DMS153 treated with DMSO at 0.1 percent for 48 hours (cell line): ENCODE measurements at regions not wholly inside any gene's neighbourhood (a gene's known extent, or its start where the extent isn't known, plus 50 kb on each side); places are given as distances from the start of the nearest gene placed in this dataset.

Experiments
- DNase-seq: peaks from one replicate; lab custom pipeline; 2025; ENCODE audit not compliant: unreplicated experiment; lab: John Stamatoyannopoulos, UW

DNA sequence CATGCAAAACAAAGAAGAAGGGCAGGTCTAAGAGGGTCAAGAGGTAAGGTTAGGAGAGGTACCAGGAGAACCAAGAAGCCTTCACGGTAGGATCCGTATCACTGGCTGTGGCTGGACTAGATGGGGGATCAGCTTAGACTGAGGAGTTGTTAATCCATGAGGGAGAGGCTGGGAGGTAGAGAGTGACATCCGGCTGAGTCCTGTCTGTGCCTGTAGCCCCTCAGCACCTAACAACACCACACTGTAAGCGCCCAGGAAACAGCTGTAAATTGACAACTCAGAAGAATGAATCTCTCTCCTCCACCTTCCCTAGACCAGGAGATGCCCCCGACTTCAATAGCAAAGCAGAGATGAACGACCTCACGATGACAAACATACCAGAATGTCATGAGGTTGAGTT is 199.4 kb upstream of the RPL38 start:
- no peak for DNase-seq

DNA sequence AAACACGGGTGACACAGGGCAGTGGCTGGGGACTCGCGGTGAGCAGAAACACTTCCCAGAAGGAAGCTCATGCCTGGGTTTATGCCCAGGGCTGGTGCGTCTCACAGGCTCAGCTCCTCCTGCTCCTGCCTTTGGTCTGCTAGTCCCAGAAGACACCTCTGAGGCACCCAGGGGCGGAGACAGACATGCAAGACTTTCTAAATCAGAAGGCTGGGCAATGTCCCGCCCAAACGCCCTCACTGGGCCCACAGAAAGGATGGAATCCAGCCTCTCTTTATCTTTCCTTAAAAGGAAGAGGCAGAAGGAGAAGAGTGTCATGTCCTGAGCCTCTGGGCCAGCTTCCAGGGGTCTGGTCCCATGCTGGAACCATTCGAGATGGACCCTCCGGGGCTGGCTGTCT is 197.7 kb upstream of the RPL38 start:
- DNase-seq: no peak

DNA sequence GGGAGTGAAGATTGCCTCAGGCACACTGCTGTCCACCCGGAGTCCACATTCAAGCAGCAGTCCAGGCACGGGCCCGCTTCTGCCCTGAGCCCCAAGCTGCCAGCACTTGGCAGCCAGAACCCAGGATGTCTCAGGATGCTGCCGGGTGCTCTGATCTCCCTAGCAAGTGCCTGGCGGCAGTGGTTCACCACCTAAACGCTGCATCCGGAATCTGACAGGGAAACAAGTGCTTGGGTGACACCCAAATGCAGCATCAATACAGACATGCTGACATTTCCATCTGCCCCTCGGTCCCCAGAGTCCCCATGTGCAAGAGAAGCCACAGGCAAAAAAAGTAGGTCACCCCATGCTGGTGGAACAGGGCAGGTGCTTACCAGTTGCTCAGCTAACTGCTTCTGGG is 197.1 kb upstream of the RPL38 start:
- no peak for DNase-seq

DNA sequence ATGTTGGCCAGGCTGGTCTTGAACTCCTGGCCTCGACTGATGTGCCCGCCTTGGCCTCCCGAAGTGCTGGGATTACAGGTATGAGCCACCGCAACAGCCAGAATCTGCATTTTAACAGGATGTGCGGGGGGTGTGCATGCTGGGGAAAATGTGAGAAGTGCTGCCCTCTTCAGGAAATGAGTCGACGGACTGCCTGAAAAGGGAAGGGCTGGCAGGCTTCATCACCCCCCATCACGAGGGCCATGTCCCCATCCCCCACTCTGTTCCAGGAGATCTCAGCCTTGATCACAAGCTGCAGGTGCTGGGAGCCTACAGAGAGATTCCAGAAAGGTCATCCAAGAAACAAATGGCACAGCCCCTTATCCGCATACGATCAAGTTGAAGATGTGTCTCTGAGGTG is 195.3 kb upstream of the RPL38 start:
- peak; percentile 36 for DNase-seq

DNA sequence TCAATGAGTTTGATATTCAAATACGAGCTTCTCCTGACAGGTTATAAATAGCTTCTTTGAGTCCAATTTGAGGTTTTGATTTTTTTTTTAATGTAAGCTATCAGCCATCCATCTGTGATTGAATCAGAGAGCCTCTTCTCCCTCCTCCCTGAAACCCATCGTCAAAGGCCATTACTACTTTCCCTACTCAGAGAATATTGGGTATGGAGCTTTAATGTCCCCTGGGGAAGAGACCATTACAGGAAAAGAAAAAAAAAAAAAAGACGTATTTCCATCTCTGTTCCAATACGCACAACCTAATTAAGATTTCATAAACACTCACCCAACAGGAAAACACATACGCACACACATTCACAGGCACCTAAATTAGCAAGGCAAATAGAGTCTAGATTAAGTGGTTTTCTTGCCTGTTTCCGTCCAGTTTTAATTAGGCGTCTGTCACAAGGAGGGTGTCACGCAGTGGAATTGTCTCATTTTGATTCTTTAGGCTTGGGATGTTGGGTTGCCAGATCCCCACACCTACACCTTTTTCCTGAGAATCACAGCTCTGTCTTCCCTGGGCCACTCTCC is 194.3 kb upstream of the RPL38 start:
- no peak for DNase-seq

DNA sequence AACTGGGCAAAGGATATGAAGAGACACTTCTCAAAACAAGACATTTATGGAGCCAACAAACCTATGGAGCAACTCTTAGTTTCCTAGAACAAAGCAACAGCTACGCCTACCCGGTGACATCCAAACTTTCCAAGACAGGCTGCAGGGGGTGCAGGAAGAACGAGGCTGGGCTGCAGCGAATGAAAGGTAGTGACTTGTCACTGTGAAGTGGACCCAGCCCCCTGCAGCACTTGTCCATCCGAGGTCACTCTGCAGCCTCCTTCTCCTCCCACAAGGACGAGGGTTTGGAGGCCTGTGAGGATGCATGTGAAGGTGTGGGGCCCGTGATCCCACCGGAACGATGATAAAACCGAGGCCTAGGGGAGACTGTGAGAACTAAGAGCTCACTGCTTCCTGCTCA is 192.6 kb upstream of the RPL38 start:
- DNase-seq: no peak

DNA sequence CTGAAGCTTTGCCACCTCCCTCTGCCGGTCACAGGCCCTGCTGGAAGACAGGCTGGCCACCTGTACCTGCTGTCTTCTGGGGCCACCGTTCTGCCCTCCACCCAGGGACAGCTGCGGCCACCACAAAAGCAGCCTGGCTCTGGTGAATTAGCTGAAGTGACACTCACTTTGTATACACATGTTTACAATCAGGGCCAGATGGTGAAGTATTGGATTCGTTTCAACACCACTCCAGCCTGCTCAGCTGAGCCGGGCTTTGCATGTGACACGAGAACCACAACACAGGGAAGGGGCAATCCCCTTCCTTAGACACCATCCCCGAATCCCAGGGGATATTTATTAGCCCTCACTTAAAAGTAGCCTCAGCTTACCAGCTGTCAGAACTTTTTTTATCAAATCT is 191.5 kb upstream of the RPL38 start:
- DNase-seq: peak; percentile 77

DNA sequence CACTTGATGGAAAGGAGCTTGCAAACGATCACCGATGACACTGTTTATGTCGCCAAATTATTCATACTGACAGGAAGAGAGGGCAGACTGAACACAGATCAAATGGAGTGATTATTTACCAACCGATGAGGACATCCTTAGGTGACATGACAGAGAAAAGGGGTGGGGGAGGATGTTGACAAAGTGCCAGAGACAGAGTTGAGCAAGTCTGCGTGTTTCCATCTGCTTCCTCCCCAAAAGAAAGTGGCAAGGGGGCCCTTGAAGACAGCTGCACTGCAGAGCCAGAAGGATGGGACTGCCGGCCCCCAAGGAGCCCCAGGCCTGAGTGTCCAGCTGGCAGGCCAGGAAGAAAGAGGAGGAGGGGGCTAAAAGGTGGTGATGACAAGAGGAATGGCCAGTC is 191.0 kb upstream of the RPL38 start:
- peak; percentile 77 for DNase-seq

DNA sequence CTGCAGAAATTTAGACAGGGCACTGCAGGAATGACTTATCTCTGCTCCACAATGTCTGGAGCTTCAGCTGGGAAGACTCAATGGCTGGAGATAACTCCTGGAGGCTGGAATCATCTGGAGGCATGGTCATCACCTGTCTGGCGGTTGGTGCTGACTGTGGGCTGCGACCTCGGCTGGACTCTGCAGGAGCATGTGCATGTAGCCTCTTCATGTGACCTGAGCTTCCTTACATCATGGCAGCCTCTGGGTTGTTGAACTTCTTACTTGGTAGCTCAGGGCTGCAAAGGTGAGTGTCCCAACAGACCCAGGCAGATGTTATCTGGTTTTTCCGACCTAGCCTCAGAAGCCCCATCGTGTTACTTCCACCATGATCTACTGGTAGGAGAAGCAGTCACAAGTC is 188.2 kb upstream of the RPL38 start:
- no peak for DNase-seq

DNA sequence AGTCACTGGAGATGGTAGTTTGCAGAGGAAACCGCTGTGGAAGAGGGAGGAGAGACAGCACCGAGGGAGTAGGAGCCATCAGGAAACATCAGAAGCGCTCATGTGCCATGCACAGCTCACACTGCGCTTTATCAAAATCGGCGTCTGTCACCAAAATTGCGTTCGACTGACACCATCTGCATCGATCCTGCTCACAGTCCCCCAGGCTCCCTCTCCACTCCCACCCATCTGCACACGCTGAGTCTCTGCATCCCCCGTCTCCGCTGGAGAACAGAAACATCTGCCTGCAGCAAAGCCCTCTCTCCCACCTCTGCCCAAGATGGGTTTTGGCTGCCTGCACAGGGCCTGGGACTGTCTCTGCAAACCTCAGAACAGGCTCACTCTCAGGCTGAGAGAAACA is 187.5 kb upstream of the RPL38 start:
- DNase-seq: no peak

DNA sequence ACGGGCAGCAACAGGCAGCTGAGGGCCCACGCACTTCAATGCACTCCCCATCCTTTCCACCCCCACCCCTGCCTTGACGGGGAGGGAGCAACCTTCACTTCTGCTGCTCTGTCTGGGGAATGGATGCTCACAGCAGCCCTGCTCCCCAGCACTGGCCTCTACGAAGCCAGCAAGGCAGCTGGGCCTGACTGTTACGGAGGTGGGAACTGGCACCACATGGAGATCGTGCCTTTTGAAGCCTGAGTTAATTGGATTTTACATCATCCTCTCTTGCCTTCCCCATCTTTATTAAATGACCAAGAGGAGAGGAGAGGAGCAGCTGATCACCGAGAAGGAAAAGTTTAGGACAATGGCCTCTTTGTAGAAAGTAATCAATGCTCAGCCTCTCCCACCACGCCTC is 187.0 kb upstream of the RPL38 start:
- DNase-seq: no peak

DNA sequence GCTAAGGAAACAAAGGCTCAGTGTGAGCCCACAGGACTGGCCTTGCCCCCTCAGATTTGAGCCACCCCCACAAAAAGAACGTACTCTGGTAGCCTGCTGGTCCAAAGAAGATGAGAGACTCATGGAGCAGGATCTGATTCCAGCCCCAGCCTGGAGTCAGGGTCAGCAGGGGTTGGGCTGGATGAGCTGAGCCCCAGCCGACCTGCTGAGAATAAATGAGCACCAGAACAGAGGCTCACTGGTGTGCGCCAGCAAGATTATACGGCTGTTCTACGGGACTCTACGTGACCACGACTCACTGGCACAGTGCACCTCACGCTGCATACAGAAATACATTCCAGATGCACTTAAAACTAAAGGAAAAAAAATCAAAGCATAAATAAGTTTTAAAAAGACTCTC is 186.0 kb upstream of the RPL38 start:
- DNase-seq: no peak

DNA sequence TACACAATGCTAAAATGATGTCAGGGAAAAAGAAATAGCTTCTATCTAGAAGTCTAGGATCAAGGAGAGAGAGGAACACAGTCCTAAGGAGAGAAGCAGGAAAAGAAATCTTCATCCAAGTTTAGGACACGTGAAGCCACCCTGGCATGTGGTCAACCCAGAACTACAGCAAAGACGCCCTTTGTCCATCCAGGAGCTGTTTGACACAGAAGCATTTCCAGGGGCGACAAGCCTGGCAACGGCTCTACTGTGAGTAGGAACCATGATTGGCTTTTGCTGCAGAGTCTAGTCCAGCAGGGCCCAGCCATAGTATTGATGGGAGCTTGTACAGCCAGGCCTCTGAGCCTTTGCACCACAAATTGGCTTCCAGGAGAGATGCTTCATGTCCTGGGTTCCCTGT is 185.4 kb upstream of the RPL38 start:
- no peak for DNase-seq

DNA sequence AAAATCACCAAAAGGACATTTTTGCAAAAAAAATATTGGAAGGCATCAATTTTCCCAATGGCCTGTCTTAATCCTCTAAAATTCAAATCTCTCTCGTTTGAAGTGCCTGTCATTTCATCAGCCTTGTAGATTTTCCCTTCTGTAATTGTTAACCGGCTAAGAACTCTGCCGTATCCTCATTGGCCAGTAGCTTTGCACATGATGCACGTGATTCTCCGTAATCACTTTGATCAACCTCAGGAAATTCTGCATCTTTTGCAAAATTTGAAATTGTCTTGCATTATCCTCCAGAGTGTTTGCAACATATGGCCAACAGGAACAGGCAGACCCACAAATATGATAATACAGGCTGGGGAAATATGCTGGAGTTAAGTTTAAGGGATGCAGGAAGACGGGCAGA is 184.2 kb upstream of the RPL38 start:
- no peak for DNase-seq

DNA sequence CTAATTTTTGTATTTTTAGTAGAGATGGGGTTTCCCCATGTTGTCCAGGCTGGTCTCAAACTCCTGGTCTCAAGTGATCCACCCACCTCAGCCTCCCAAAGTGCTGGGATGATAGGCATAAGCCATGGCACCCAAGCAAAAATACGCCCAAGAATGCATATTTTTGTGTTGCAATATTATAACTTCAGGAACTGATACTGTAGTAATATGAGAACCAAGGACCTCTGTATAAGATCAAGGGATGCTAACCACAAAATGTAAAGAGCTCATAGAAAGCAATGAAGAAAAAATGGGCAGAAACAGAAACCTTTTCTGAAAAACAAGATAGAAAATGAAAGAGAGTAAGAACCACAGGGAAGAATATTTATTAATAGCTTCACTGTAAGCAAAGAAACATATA is 183.6 kb upstream of the RPL38 start:
- no peak for DNase-seq

DNA sequence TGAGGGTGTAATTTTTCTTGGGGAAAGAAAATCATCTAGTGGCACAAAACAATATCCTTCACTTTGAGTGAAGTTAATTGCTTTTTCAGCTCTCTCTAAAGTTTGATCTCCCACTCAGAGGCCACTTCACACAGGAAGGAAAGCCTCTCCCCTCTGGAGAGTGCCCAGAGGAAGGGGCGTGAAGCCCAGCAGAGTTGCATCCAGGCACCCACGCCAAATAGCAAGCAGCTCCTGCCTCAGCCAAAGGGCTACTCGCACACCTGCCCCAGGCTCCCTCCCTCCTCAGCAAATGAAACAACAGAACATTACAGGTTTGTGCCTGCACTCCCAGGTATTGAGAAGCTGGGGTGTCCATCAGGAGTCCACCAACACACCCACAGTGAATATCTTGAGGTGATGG is 183.0 kb upstream of the RPL38 start:
- no peak for DNase-seq

DNA sequence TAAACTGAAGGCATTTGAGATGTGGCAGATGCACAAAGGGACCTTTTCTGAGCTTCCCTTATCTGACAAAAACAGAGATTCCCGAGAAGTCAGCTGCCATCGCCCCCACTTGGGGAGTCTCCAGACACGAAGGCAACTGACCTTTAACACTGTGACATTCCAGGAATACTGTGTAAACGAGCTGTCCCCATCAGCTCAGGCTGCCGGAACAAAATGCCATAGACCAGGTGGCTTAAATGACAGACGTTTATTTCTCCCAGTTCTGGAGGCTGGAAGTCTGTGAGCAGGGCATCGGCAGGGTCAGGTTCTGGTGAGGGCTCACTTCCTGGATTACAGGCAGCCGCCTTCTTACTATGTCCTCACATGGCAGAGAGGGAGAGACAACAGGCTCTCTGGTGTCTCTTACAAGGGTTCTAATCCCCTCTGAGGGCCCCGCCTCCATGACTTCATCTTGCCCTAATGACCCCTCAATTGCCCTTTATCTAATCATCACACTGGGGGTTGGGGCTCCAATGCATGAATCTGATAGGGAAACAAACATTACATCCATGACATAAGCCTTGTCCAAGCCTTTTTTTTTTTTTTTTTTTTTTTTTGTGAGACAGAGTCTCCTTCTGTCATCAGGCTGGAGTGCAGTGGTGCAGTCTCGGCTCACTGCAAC is 178.5 kb upstream of the RPL38 start:
- no peak for DNase-seq

DNA sequence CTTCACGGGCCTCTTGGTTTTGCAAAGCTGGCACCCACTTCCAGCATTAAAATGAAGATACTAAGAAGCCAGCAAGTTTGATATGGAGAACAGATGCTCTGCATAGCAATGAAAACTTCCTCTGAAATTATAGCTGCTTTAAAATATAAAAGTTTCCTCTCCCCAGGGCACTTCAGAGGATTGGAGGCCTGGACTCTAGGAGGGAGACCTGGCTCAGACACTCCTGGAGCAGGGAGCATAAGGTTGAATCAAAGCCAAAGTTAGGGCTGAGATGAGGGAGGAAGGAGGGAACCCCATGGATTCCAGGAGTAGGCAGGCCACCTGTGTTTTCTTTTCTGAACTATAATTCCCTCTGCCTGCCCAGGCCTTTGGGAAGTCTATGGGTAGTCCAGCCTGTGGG is 176.0 kb upstream of the RPL38 start:
- no peak for DNase-seq

DNA sequence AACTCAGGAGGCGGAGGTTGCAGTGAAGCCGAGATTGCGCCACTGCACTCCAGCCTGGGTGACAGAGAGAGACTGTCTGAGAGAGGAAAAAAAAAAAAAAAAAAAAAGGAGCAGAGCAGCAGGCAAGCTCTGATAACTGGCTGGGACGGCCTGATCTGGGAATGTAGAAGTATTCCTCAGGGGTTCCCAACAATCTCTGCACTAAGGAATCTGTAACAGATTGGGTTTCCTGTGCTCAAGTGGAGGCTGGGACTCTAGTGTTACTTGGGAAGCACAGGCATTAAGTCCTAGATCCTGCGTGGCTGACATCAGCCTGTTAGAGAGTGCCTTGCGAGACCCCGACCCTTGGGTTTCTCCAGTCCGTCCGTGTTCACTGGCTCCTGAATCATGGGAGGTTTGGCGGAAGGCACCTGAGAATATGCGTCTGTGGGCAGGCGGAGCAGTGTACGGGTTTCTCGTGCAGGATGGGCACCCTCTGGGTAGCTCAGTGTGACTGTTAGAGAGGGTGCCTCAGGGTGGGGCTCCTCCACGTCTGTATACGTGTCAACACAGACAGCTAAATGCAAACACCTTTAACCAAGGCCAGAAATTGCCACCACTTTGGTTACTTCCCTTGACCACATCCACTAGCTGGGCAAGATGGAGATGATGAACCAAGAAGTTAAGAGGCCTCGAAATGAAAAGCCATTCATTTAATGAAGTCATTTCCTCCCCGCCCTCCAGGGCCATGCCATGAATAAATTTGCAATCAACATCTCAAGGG is 174.9 kb upstream of the RPL38 start:
- no peak for DNase-seq

DNA sequence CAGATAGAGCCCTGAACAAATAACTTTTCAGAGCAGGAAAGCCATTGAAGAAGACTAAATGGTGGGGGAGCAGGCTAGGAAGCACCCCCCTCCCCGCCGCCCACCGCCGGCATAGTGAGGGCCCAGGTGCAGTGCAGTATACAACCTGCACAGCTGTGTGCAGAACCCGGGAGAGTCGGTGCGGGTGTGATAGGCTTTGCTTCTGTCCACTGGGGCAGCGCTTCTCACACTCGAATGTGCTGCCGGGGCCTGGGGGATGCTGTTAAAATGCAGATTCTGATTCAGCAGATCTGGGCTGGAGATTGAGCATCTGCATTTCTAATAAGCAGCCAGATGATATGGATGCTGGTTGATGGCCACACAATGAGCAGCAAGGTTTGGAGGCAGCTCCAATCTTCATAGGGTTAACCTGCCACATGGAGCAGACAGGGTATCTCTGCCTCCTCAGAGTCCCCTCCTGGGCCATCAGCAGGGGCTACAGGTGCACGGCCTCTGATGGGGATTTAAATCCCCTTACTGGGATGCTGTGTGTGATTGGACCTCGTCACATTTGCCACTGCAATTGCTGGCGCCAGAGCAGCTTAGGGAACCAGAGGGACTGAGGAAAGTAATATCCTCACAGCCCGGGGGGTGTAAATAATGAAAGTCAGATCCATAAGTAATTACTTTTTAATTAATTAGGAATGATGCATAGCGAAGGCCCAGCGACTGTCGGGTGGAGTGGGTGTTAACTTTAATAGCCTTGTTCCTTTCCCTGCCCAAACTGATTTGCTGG is 172.0 kb upstream of the RPL38 start:
- no peak for DNase-seq

DNA sequence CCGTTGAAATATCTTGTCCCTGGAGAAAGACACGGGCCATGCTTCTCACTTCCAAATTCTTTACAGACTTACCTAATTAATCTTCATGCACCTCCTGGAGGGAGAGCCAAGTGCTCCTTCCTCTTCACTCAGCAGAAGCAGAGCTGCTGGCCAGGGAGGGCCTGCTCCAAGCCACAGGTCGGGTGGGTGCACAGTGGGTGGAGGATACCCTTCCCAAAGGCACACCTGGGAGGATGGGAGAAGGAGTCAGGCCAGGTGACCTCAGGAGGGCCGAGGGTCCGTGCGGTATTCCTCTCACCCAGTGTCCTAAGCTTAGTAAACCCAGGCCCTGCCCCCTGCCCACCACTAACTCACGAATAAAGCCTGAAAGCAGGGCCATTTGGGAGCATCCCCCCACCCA is 171.3 kb upstream of the RPL38 start:
- no peak for DNase-seq

DNA sequence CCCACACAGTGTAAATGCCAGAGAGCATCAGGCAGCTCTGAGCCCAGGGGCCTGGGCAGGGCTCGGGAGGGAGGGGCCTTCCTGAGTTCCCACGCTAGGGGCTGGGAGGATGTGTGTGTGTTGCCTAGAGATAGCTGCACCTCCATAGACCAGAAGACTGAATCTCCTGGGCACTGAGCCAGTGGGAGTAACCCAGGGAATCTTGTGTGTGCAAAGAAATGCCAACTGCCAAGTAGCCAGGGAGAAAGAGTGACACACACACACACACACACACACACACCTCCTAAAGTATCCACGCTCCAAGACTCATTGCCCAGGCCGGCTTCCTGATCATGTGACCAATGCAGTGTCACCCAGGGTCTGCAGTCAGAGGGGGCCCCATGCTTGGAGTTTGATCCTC is 166.2 kb upstream of the RPL38 start:
- DNase-seq: no peak
